DMS153 treated with DMSO at 0.1 percent for 48 hours (cell line): ENCODE measurements at regions not wholly inside any gene's neighbourhood (a gene's known extent, or its start where the extent isn't known, plus 50 kb on each side); places are given as distances from the start of the nearest gene placed in this dataset.

Experiments used
- DNase-seq: peaks from one replicate; lab custom pipeline; 2025; ENCODE audit not compliant: unreplicated experiment; lab: John Stamatoyannopoulos, UW

DNA sequence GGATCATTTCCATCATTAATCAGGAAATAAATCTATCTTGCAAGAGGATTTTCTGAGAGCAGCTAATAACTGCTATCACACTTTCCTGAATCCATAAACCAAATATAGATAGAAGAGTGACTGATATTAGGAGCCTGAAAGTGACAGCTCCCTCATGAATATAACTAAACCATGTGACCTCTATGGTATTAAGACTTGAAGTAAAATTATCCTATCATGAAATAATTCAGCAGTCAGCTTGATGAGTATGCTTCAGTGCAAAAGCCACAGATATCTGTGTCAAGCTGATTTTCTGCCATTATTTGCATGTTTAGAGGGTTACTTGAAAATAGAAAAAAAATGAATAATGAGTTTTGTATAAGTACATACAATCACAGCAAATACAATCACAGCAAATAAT is 80.1 kb upstream of the PPP1R3A start:
- DNase-seq = no peak

DNA sequence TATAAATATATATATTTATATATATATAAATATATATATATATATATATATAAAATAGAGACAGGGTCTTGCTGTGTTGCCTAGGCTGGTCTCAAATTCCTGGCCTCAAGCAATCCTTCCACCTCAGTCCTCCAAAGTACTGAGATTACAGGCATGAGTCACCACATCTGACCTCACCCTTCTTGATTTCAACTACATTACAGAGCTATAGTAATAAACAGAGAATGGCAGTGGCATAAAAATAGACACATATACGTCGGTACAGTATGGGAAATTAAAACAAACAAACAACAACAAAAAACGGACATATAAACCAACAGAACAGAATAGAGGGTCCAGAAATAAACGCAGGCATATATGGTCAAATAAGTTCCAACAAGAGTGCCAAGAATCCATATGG is 77.6 kb upstream of the PPP1R3A start:
- no peak for DNase-seq

DNA sequence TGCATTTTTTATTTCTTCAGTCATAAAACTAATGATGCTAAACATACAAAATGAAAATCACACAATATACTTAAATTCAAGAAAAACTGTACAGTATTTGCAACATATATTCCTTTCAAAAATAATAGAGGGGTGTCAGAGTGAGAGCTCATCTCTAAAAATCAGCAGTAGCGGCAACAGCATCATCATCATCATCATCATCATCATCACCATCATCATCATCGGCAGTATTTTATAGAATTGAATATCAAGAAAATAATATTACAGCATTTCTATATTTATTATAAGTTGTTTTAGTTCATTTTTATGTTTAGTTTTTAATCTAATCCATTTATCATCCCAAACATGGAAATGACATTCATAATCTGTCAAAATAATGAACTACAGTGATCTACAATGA is 67.4 kb upstream of the PPP1R3A start:
- no peak for DNase-seq

DNA sequence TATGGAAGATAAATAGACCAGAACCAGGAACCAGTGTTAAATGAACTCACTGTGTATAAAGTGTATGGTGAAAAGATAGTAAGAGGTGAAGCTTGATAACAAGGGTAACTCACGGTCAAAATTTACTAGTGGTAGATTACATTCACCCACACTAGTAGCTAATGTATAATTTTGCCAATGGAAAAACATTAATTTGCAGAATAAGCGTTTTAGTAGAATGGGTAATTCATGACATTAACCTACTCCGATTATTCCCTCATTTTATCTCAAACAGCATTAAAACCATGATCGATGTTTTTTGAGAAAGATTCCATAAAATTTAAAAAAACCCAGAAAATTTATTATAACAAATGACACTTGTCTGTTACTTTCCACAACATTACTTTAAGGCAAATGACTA is 57.7 kb upstream of the PPP1R3A start:
- DNase-seq = no peak

DNA sequence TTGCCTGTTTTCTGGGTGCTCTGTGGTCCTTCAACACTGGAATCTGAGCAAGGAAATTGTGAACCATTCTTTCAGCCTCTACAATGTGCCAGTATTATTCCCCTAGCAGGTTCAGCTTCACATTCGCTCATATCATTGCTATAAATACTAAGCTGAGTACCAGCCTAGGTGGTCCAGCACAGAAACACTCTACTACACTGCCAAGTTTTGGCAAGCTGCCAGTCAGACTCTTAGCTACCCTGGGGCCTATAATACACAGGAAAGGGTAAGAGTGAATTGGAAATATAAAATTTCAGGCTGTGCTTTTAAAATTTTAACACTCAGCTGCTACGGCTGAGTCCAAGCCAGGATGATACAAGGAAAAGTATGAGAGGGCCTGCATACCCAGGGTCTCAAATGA is 49.9 kb upstream of the PPP1R3A start:
- DNase-seq = no peak
